BE2C (cell line): ENCODE measurements at regions not wholly inside any gene's neighbourhood (a gene's known extent, or its start where the extent isn't known, plus 50 kb on each side); places are given as distances from the start of the nearest gene placed in this dataset.
"Not testable (repeated sequence)": the region's sequence is repeated elsewhere in the genome, so short reads cannot be mapped to it uniquely, and the experiment has no call there.

Experiments
- DNase-seq: peaks from one replicate; pipeline ENCODE4 v3.0.0-alpha.2; 2020
- H3K27me3 ChIP-seq: fragments of 250-450 bp; sonication (Bioruptor Pico); 2 replicates; pipeline ENCODE4 v1.5.1; 2020; ENCODE audit warnings: mild to moderate bottlenecking
- H3K36me3 ChIP-seq: fragments of 250-450 bp; sonication (Bioruptor Pico); 2 replicates; pipeline ENCODE4 v1.5.1; 2020; ENCODE audit warnings: mild to moderate bottlenecking
- H3K4me1 ChIP-seq: fragments of 250-450 bp; sonication (Bioruptor Pico); 2 replicates; pipeline ENCODE4 v1.5.1; 2020
- H3K4me3 ChIP-seq: 2 replicates; pipeline ENCODE4 v1.5.1; 2011; ENCODE audit warnings: low read depth, low read length
- H3K9me3 ChIP-seq: fragments of 250-450 bp; sonication (Bioruptor Pico); 2 replicates; pipeline ENCODE4 v1.5.1; 2020
- TF ChIP-seq, protein P1 (sequence below): IDR thresholded peaks from 2 replicates; pipeline ENCODE4 v1.5.1; 2012; ENCODE audit warnings: mild to moderate bottlenecking, low read depth, low read length

DNA sequence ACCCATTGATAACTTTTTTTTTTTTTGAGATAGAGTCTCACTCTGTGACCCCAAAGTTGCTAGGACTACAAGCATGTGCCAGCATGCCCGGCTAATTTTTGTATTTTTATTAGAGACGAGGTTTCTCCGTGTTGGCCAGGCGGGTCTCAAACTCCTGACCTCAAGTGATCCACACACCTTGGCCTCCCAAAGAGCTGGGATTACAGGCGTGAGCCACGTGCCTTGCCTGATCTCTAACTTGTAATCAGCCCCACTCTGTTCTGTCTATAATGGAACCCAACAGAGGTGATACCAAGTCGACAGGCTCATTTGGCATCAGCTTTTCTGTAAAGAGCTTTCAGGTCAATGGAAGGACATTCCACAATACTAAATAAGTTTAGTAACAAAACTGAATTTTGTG, 99.4 kb downstream of the HFE start:
- Histone ChIP-seq H3K27me3 (no peaks in the 10 kb centered on the region), H3K4me1 (peaks cover 17% of the 10 kb centered on the region), H3K9me3 (no peaks in the 10 kb centered on the region), H3K36me3 (no peaks in the 10 kb centered on the region), H3K4me3 (no peak overlapping the region)
- TF ChIP-seq, protein P1, sequence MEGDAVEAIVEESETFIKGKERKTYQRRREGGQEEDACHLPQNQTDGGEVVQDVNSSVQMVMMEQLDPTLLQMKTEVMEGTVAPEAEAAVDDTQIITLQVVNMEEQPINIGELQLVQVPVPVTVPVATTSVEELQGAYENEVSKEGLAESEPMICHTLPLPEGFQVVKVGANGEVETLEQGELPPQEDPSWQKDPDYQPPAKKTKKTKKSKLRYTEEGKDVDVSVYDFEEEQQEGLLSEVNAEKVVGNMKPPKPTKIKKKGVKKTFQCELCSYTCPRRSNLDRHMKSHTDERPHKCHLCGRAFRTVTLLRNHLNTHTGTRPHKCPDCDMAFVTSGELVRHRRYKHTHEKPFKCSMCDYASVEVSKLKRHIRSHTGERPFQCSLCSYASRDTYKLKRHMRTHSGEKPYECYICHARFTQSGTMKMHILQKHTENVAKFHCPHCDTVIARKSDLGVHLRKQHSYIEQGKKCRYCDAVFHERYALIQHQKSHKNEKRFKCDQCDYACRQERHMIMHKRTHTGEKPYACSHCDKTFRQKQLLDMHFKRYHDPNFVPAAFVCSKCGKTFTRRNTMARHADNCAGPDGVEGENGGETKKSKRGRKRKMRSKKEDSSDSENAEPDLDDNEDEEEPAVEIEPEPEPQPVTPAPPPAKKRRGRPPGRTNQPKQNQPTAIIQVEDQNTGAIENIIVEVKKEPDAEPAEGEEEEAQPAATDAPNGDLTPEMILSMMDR: no peak
- no peak for DNase-seq

DNA sequence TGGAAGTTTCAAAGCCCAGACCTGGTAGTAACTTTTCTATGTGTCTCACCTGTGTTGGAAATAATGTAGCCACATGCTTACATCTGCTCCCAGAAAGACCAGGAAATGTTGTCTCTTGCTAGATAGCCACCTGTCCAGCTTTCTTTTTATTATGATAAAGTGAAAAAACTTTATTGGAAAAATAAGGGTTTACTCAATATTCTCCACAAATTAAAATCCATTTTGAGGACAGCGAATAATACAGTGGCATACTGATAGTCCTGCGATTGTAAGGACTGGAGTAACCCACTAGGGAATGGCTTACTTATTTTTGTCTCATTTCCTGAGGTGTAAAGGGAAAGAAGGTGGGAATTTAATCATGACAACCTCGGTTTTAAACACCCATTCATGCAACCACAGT, 100.1 kb downstream of the HFE start:
- Histone ChIP-seq H3K27me3 (no peaks in the 10 kb centered on the region), H3K36me3 (no peaks in the 10 kb centered on the region), H3K9me3 (no peaks in the 10 kb centered on the region), H3K4me1 (peaks cover 17% of the 10 kb centered on the region), H3K4me3 (peak overlapping the region; percentile 87)
- no peak for DNase-seq
- TF ChIP-seq, protein P1: no peak

DNA sequence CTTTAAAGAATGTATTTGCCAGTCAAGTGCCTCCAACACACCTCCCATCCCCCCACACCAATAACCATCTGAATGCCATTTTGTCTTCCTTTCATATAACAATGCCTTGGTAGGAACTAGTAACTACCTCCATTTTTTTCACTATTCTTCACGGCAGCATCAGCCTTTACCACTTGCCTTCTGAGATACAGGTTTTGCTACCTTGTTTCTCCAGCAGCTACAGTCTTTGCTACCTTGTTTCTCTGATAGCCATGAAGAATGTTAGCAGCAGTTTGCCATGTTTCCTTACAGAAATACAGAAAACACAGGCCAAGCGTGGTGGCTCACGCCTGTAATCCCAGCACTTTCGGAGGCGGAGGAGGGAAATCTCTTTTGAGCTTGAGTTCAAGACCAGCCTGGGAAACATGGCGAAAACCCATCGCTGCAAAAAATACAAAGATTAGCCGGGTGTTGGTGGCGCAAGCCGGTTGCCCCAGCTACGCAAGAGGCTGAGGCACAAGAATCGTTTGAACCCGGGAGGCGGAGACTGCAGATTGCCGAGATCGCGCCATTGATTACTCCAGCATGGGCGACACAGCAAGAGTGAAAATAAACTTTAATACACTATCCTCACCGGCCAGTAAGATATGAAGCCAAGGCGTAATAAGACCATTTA, 100.9 kb downstream of the HFE start:
- Histone ChIP-seq H3K36me3 (no peaks in the 10 kb centered on the region), H3K4me1 (peaks cover 17% of the 10 kb centered on the region), H3K9me3 (no peaks in the 10 kb centered on the region), H3K27me3 (no peaks in the 10 kb centered on the region), H3K4me3 (peak overlapping the region; percentile 87)
- TF ChIP-seq, protein P1: no peak
- peak; percentile 80 for DNase-seq

DNA sequence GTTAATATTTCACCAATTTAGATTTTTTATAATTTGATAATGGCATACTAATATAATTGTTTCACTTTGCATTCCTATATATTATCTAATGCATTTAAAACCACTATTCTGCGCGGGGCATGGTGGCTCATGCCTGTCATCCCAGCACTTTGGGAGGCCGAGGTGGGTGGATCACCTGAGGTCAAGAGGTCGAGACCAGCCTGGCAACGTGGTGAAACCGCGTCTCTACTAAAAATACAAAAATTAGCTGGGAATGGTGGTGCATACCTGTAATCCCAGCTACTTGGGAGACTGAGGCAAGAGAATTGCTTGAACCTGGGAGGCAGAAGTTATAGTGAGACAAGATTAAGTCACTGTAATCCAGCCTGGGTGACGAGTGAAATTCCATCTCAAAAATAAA, 104.3 kb downstream of the HFE start:
- DNase-seq, H3K9me3 ChIP-seq, H3K4me3 ChIP-seq, H3K36me3 ChIP-seq, H3K27me3 ChIP-seq: not testable (repeated sequence)
- peaks cover 14% of the 10 kb centered on the region for H3K4me1 ChIP-seq

DNA sequence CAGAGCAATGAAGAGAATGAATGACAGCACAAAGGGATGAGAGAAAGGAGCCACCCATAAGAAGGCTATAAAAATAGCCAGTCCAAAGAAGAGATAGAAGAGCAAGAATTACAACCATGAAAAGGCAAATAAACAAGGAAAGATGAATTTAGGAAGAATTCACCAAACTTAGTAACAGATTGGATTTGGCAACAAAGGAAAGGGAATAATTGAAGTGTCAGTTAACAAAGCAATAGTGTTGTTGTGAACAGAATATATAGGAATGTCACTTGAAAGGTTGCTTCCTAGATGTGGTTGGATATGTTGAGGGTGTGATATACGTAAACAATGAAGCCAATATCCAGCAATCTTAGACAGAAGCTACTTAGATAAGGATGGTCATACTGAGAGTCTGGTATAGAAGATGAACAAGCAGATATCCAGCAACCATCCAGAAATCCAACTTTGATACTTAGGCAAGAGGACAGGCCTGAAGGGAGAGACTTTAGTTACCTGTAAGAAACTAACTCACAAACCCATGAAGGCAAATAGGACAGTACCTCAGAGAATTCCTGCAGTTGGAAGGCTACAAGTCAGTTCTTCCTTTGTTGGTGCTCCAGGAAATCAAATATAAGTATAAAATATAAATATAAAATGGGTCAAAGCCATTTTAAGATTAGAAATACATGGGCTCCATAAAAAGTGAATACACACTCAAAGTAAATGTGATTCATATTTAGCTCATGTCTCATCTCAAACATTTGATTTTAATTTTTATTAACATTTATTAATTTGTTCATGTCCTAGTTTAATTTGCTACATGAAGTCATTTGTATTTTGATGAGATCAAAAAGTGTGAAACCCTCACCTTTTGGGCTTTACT, 106.5 kb downstream of the HFE start:
- no peaks in the 10 kb centered on the region for H3K27me3 ChIP-seq
- TF ChIP-seq, protein P1: no peak
- peaks cover 5% of the 10 kb centered on the region; the same call in 1 of the 2 replicates for H3K4me1 ChIP-seq
- peaks cover 5% of the 10 kb centered on the region; the same call in 1 of the 2 replicates for H3K36me3 ChIP-seq
- no peak overlapping the region for H3K4me3 ChIP-seq
- H3K9me3 ChIP-seq: no peaks in the 10 kb centered on the region
- DNase-seq: no peak

DNA sequence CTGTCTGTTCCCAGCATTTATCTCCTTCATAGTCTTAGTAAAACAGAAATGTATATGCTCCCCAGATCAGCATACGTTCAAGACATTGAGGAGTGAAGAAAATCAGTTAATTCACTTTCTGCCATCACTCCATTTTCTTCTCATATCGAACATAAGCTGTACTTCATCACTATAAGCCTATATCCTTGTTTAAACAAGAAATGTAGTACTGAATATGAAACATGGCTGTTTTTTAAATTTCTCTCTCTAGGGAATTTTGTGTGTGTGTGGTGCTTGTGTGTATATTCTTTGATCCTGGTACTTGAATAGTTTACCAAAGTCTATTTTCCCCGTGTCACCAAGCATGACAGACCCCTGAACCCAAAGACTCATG, 107.1 kb downstream of the HFE start:
- Histone ChIP-seq H3K36me3 (peaks cover 5% of the 10 kb centered on the region; the same call in 1 of the 2 replicates), H3K27me3 (no peaks in the 10 kb centered on the region), H3K4me3 (peak overlapping the region; percentile 76), H3K4me1 (peaks cover 5% of the 10 kb centered on the region; the same call in 1 of the 2 replicates), H3K9me3 (no peaks in the 10 kb centered on the region)
- no peak for DNase-seq
- TF ChIP-seq, protein P1: no peak
